ENCODE measurements at regions not wholly inside any gene's neighbourhood (a gene's known extent, or its start where the extent isn't known, plus 50 kb on each side); places are given as distances from the start of the nearest gene placed in this dataset.

- peak; percentile 7 for DNase-seq (ENCODE audit: low read depth, low spot score)
Measured at GRCh38 chr2:109070290-109070689, 58.7 kb upstream of the SH3RF3 start.

GRCh38 chr2:109069331-109070194 is 59.4 kb upstream of the SH3RF3 start:
- peak; percentile 66 for DNase-seq (ENCODE audit: low read depth, low spot score)

GRCh38 chr2:109068811-109069210 is 60.2 kb upstream of the SH3RF3 start:
- DNase-seq (ENCODE audit: low read depth, low spot score), result no peak

DNA sequence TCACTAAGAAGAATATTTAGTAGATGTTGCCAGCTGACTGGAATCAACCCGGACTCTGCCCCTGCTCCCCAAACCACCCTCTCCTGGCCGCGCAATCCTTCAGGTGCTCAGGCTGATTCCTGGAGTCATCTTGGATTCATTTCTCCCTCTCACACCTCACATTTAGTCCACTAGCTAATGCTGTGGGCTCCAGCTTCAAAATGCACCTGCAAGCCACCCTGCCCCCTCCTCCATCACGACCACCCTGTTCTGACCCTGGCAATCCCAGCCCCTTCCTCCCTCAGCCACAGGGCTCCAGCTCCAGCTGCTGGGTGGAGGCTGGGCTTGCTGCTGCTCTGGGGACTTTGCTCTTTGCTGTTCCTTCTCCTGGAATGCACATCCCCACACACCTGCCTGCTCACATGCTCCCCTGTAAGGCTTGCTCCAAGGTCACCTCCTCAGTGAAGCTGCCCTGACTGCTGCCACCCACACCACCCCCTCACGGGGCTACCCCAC is 61.3 kb upstream of the SH3RF3 start:
- no peak for DNase-seq (ENCODE audit: low read depth, low spot score)

DNA sequence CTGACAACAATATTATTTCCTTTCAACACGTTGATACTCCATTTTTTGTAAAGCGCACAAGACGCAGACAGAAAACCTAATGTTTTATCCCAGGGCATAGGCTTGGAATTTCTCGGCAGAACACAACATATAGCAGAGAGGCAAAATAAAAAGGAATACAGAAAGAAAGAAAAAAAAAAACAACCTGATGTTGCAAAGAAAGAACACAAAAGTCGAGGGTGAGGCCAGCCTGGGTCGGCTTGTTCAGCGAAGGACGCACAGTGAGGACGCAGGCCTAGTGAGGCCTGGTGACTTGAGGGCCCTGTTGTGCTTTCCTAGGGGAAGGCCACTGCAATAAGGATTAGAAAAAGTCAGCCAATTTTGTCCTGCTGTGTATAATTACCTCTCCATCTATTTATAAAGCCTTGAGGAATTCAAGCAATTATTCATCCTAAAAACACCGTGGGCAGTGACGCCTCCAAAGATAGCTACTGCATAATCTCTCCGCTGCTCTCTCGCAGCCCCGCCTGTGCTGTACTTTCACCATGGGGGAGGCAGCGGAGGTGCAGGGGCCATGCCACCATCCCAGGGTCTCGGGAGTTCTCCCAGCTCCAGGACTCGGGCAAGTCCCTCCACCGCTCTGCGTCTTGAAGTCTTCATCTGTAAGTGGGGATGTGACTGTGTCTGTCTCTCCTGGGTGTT is 61.9 kb upstream of the SH3RF3 start:
- DNase-seq (ENCODE audit: low read depth, low spot score), result peak; percentile 10

DNA sequence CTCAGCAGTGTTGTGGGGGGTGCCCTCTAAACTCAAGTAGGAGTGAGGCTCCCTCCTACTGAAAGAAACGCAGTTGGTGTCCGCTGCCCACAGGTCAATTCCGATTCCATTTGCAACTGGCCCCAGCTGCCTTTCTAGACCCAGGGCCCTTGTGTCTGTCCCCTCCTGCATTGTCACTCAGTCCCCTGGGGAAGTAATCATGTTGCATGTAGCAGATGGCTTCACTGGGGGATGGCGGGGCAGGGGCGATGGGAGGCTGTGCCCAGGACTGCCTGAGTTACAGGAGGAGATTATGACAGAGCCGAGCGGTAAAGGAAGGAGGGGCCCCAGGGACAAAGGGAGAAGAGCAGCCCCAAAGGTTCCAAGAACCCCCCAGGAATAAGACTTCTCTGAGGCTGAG is 62.5 kb upstream of the SH3RF3 start:
- no peak for DNase-seq (ENCODE audit: low read depth, low spot score)

GRCh38 chr2:109065391-109065734 is 63.6 kb upstream of the SH3RF3 start:
- no peak for DNase-seq (ENCODE audit: low read depth, low spot score)

DNA sequence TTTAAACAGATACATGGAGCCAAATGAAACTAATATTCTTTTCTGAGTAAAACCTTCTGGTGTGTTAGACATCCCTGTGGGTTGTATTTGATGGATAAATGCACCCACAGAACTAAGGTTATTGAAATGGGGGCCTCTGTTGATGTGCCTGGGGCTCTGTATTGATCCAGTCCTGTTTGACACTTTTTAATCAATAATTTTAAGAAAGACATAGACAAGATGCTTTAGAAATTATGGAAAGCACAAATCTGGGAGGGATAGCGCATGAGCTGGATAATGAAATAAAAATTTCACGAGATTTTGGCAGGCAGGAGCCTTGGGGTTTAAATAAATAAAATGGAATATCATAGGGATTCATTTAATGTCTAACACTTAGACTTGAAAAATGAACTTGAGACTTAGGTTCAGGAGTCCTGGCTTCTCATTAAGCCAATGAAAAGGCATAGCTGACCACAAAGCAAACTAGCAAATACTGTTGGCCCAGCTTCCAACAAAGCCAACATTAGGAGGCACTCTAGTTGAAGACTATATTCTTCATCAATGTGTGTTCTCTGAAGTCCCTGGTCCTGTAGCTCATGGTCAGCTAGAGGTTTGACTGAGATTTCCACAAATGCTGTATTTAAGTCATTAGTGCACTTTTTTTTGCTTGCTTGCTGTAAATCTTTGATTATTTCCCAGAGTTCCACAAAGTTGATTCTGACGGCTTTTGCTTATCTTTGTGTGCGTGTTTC is 64.2 kb upstream of the SH3RF3 start:
- DNase-seq (ENCODE audit: low read depth, low spot score), result no peak

GRCh38 chr2:109062859-109063700 is 65.9 kb upstream of the SH3RF3 start:
- peak; percentile 20 for DNase-seq (ENCODE audit: low read depth, low spot score)

DNA sequence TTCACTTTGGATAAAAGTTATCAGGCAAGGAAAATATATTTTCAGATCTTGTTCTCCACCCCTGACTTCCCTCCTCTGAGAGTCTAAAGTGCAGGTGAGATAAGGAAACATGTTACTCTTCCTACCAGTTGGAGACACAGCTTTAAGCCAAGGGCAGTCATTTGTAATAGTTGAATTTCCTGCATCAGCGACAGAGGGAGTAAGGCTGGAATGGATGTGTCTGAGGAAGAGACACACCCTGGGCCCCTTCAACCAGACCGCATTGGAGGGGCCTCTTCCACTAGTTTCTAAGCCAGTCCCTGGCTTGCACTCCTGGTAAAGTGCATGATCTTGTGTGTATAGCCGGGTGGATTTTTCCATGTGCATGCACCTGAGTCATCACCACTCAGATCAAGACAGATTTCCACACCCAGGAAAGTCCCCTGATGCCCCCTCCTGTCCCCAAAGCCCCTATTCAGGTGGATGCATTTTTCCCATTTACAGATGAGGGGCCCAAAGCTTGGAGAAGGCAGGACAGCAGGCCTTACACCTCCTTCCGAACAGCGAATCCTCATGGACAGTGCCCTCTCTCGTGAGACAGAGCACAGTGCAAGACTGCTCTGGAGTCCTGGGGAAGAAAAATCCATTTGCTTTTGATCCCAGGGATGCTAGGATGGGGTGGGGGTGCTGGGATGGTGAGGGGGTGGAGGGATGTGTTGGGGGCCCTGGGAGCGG is 66.7 kb upstream of the SH3RF3 start:
- DNase-seq (ENCODE audit: low read depth, low spot score), result peak; percentile 10

DNA sequence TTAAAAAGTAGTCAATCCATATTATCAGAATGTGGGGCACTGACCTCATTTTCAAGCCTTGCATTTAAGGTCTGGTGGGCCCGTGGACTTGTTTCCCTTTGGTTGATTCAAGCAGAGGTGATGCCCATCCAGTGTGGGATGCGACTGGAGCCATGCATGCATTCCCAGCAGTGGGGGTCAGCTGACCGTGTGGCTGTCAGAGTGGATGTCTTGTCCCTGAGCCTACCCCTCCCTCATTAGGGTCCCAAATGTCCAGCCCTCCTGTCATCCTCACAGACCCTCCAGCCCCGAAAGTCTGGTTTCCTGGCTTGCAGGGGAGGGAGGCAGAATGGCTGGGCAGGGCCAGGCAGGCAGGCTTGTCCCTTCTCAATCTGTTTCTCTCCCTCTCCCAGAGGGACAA is 67.3 kb upstream of the SH3RF3 start:
- DNase-seq (ENCODE audit: low read depth, low spot score), result no peak

- DNase-seq (ENCODE audit: low read depth, low spot score), result no peak
Measured at GRCh38 chr2:109060496-109060895, 68.5 kb upstream of the SH3RF3 start.

GRCh38 chr2:109059474-109060165 is 69.4 kb upstream of the SH3RF3 start:
- DNase-seq (ENCODE audit: low read depth, low spot score), result no peak

DNA sequence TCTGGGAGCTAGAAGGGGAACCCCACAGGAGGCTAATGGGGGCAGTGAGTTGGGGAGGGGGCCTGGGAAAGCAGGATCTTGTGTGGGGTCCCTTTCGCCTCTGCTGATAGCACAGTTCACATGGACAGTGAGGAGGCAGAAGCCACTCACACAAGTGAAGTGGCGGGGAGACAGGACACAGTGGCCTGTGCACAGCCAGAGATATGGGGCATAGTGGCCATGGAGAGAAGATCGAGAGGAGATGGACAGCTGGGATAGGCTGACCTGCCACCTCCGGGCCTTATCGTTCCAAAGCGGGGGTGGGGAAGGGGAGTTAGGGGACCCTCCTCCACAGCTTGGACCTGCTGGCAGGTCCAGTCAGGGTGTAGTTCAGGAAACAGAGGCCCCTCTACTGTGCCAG is 69.8 kb upstream of the EDAR start:
- DNase-seq (ENCODE audit: low read depth, low spot score), result no peak

DNA sequence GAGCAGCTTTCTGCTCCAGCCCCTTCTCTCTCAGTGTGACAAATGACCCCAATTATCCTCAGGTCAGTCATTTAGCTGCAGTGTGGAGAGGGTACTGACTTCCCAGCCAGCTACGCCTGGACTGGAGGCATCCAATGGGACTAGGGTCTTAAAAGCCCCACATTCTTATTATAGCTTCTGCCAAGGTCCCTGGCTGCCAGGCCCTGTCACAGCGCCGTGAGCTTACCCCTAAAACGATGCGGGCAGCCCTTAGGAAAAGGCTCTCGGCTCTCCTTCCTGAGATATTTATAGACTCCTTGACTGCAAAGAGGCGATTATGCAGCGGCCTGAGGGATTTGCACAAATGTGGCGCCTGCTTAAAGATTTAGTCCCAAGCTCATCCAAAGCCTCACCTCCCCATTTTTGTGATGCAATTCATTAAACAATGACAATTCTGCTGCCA is 69.2 kb upstream of the EDAR start:
- peak; percentile 52 for DNase-seq (ENCODE audit: low read depth, low spot score)

DNA sequence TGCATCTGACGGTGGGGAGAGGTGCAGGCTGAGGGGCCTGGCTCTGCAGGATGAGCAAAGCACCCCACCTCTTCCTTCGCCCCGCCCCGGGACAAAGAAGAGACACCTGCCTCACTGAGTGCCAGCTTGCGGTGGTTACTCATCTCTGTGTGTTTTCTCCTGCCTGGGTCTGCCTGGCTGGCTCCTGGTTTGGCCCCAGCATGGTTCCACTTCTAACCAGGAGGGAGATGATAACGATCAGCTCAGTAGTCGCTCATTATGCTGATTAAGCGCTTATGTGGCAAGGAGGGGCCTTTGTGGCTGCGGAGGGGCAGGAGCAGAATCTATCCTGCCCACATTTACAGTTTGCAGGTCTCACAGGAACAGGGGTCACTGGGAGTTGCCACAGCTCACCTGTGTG is 68.7 kb upstream of the EDAR start:
- DNase-seq (ENCODE audit: low read depth, low spot score), result peak; percentile 55

GRCh38 chr2:109055435-109055834 is 66.4 kb upstream of the EDAR start:
- no peak for DNase-seq (ENCODE audit: low read depth, low spot score)

DNA sequence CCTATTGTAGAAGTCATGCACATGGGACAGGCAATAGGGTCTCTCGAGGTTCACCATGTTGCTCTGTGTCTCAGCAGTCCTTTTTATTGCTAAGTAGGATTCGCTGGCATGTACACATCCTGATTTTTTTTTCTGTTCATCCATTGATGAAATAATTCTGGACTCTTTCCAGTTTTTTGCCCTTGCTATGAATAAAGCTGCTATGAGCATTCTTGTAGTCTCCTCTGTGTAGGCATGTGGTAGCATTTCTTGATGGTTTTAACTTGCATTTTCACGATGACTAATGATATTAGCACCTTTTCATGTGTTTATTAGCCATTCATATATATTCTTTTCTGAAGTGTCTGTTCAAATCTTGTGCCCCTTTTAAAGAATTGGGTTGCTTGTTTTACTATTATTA is 65.8 kb upstream of the EDAR start:
- no peak for DNase-seq (ENCODE audit: low read depth, low spot score)

GRCh38 chr2:109053716-109054115 is 64.7 kb upstream of the EDAR start:
- DNase-seq (ENCODE audit: low read depth, low spot score), result no peak

GRCh38 chr2:109052922-109053321 is 63.9 kb upstream of the EDAR start:
- DNase-seq (ENCODE audit: low read depth, low spot score), result no peak

Data from ELF-1 (cell line).